OCI-LY7 (cell line): ENCODE measurements at regions not wholly inside any gene's neighbourhood (a gene's known extent, or its start where the extent isn't known, plus 50 kb on each side); places are given as distances from the start of the nearest gene placed in this dataset.

Experiments used
- CTCF ChIP-seq: fragments of 200-600 bp; sonication (generic); conservative IDR thresholded peaks from 2 replicates; pipeline ENCODE4 v1.5.1; 2014; ENCODE audit warnings: mild to moderate bottlenecking, antibody characterized with exemption, low read length, moderate library complexity, mixed read lengths
- EZH2phosphoT487 ChIP-seq: fragments of 200-600 bp; sonication (generic); IDR thresholded peaks from 2 replicates; pipeline ENCODE4 v1.6.1; 2018; ENCODE audit warnings: low read depth, borderline replicate concordance, mild to moderate bottlenecking, mixed run types, antibody characterized with exemption, low read length, moderate library complexity, mixed read lengths

- TF ChIP-seq CTCF: no peak
- no peak for TF ChIP-seq EZH2phosphoT487
These were observed 301.3 kb upstream of the TCF21 start for GRCh38 chr6:133587546-133588160.
